HG03521 (cell line): ENCODE measurements at regions not wholly inside any gene's neighbourhood (a gene's known extent, or its start where the extent isn't known, plus 50 kb on each side); places are given as distances from the start of the nearest gene placed in this dataset.
"Not testable (repeated sequence)": the region's sequence is repeated elsewhere in the genome, so short reads cannot be mapped to it uniquely, and the experiment has no call there.

Experiments used
- ATAC-seq: cut with Tn5 transposase; IDR thresholded peaks from one replicate; pipeline ENCODE4 v1.9.1; 2021; ENCODE audit warnings: mild to moderate bottlenecking, moderate library complexity; ENCODE audit not compliant: unreplicated experiment

DNA sequence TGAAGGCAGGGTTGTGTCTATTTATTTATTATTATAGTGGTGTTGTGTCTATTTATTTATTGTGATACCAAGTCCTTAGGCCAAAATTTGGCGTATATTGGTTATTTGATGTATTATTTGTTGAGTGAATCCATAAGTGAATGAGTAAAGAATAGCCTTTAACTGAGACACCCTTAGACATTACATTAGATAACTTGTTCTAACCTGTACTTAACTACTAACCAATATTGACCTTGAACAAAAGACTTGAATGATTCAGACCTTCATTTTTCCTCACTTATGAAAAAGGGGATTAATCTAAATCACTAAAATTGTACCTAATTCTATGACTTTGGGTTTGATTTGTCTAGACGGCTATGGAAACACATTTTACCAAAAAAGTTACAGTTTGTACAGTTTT is 370.5 kb downstream of the JRKL start:
- ATAC-seq = no peak

- no peak for ATAC-seq
These were observed 371.0 kb downstream of the JRKL start for GRCh38 chr11:96760815-96761214.

GRCh38 chr11:96761451-96761850 is 371.6 kb downstream of the JRKL start:
- ATAC-seq = no peak

DNA sequence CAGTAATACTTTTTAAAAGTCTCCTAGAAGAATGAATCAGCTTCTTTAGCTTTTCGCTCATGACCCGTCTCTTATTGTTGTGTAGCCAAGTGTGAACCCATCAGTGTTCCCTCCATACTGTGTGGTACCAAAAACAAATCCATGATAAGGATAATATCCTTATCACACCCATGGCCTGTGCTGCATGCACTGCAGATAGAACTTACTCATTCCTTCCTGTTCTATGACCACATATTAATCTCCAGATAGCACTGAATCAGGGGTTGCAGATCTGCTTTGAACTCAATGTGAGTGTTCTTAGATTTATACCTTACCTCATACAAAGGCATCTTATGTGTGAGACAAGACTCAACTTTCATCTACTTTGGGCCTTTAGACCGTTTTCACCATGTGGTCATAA is 373.4 kb downstream of the JRKL start:
- no peak for ATAC-seq

- ATAC-seq = no peak
These were observed 388.5 kb downstream of the JRKL start for GRCh38 chr11:96778272-96778671.

GRCh38 chr11:96779030-96779429 is 389.2 kb downstream of the JRKL start:
- no peak for ATAC-seq

DNA sequence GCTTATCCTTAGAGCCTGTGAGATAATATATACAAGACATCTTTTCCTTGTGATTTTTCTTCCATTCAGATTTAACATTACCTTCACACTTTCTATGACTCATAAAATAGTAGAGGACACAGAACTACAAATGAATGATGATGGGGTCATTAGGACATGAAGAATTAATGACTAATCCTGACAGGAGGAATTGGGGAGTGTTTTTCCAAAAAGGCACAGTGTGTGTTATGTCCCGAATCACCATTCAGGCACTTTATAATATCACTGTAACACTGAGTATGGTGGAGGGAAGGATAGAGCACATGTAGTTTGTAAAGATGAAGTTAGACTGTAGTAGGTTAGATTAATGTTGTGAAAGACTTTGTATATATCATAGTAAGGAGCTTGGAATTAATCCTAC is 391.3 kb downstream of the JRKL start:
- ATAC-seq = no peak

- ATAC-seq = no peak
These were observed 392.8 kb downstream of the JRKL start for GRCh38 chr11:96782632-96783031.

DNA sequence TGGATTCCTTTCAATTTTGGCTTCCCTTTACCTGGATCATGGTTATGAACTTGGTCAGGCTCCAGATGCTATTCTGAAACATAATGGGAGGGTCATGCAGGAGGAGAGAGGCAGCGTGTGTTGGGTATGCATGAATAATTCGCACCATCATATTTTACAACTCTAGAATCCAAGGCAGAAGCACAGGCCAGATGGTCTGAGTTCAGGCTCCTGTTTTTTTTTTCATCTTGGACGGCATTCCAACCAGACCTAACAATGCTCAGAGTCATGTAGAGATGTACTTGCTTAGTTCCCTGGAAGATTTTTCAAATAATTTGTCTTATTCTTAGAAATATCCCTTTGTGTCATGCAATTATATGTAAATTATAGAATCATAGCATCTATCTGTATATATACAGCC is 393.5 kb downstream of the JRKL start:
- no peak for ATAC-seq

DNA sequence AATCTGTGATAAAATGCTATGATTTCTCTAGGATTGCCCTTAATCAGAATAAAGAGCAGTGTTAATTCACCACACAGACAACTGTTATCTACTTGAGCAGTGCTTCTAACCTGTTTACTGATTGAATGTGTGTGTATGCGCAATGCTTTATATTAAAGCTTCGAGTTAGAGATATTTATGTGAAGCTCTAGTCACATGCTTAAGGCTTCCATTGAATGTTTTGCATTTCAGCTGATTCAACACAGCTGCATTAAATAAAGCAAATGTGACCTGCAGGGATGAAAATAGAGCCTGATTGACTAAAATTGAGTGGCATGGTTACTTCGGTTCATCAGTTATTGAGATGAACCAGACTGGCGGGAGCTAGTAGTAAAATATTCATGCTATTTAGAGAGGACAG is 395.3 kb downstream of the JRKL start:
- no peak for ATAC-seq

DNA sequence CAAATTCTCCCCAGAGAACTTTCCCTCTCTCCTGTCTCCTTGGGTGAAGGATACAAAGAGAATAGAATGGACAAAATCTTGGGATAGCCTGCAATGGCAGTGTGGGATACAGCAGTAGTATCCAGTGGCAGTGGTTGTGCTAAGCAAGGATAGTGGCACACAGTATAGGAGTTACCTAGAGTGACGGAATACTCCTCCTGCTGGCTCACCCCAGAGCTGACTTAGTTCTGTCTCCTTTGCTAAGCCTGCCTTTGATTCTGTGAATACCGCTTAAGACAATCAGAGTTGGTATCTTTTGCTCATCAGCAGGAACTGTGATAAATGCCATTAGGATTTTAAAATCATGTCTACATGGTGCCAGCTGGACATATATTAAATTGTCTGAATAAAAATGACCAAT is 404.3 kb downstream of the JRKL start:
- no peak for ATAC-seq

DNA sequence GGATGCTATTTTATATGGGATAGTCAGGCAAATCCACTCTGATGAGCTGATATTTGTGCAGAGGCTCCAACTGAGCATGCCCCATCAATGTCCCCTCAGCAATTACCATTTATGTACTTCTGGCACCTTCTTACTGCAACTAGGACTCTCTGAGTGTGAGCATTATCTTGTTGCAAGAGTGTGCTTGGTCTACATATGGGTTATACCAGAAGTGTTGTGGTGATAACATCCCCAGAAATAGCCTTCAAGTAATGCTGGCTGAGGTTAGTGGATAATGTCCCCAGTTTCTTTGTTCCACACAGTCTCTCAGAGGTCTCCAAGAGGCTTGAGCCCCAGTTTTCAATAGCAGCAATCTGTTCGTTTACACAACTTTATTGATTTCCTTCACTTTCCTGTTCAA is 408.6 kb downstream of the JRKL start:
- no peak for ATAC-seq

DNA sequence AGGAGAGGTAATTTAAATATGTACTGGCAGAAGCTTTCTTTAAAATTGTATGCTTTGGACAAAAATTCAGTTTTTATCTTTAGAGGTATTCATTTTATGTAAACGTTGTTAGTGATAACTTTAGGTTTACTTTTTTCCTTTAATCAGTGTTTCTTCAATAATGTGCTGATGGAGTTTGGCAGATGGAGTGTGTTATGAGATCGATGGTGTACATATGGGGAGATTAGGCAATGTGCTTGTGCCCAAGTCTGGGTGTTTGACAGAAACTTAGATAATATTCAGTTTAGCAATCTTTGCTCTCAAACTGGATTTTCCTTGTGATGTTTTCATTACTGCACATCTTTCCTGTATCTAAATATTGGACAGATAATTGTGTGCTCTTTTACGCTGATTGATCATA is 425.4 kb downstream of the JRKL start:
- no peak for ATAC-seq

DNA sequence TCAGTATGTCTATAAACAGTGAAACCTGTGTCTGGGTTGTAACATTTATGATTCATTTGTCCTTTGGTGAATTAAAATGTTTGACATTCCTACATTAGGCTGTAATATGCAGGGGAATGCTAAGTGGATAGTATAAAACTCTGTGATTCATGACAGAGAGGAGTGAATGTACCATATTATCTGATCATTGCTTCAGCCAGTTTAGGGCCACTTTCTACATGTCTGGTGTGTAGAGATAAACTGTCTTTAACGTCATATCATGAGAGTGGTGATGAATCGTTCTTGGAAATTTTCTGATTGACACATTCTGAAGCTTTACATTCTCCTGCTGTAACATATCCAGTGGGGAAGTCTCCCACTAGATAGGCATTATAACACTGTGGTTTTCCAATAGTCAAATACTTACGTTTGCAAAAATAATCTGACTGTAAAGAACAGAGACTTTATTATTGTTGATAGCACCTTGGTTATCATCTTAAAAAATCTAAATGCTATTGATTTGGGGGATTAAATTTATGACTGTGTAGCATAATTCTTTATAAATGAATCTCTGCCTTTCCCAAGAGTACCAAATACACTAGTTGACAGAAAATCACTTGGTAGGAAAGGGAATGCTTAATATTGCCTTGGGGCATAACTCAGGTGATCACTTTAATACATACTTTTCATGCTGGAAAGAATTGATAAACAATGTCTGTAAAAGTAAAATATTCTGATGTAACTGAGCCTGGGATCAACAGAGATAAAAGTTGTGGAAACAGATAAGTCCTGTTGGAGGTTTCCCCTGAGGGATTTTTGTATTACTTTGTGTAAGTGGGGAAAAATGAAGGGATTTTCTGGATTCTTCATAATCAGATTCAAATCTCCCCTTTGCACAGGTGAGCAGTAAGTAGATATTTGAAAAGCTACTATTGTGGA is 427.9 kb downstream of the JRKL start:
- no peak for ATAC-seq

GRCh38 chr11:96827164-96827563 is 437.4 kb downstream of the JRKL start:
- ATAC-seq = no peak

DNA sequence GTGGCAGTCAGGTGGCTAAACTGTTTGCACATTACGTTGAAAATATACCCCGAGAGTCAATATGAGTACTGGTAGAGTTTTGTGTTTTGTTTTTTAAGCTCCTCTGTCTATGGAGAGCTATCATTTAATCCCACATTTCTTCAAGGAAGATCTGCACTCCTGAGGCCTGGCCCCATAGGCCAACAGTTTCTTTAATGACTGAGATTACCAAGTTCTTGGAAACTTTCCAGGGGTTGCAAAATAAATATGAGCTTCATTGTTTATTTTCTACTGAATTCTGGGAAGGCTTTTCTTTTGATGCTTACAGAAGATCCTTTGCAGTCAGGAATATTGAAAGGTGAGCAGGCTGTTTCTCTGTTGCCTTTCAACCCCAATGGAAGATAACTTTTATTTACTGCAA is 452.0 kb downstream of the JRKL start:
- no peak for ATAC-seq

DNA sequence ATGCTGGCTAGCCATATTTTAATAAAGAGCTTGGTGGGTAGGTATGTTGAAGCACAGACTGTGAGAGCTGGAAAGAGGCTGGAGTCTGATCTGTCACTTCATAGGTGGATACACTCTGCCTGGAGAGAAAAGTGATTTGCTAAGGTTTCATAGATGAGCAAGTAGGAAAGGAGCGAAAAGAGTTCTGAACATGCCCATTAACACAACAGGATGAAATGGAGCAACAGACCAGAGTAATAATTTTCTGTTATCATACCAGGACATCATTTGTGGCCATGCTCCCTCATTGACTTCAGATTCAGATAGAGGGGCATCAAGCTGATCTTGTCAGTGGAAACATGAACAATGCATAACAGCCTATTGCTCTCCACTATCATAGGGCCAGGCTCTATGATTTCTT is 452.9 kb downstream of the JRKL start:
- ATAC-seq = no peak

- no peak for ATAC-seq
These were observed 464.6 kb downstream of the JRKL start for GRCh38 chr11:96854425-96854824.

DNA sequence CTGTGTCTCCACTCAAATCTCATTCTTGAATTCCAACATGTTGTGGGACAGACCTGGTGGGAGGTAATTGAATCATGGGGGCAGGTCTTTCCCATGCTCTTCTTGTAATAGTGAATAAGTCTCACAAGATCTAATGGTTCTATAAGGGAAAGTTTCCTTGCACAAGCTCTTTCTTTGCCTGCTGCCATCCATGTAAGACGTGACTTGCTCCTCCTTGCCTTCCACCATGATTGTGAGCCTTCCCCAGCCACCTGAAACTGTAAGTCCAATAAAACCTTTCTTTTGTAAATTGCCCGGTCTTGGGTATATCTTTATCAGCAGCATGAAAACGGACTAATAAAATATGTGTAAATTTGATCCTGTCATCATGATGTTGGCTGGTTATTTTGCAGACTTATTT is 471.9 kb downstream of the JRKL start:
- ATAC-seq = not testable (repeated sequence)

DNA sequence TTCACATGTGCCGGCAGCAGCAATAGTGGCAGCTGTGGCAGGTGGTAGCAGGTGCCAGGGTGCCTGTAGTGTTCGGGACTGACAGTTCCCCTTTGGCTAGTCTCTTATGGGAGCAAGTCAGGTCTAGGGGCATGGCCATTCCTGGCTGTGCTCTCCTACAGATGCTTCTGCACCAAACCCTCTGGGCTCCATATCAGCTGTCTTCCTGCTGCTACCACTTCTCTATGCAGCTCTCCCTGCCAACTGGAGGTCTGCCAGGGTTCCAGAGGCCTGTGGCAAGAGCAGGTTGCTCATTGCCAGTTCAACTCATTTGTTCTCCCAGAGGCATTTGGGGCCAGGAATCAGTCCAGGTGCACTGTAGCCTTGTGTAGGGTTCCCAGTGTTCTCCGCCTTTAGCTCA is 473.7 kb downstream of the JRKL start:
- no peak for ATAC-seq

DNA sequence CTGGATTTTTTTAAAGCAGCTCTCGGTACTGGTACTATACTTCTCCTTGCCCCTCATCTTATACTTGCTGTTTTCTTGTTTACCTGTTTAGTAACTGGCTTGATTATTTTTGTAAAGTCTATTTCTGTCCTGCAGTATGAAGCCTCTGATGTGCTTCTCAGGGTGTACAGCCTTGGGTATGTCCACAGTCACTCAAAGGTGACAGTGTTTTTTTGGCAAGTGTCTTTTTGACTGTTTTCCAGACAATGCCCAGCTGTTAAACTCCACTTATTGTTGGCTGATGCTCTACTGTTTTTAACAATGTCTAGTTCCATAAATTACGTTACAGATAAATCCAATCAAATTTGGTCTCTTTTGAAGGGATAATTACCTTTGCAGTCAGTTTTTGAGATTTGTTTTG is 475.2 kb downstream of the JRKL start:
- ATAC-seq = no peak

GRCh38 chr11:96869207-96869606 is 479.4 kb downstream of the JRKL start:
- no peak for ATAC-seq

GRCh38 chr11:96875712-96876111 is 485.9 kb downstream of the JRKL start:
- no peak for ATAC-seq
